GM12878 (cell line): ENCODE measurements at regions not wholly inside any gene's neighbourhood (a gene's known extent, or its start where the extent isn't known, plus 50 kb on each side); places are given as distances from the start of the nearest gene placed in this dataset.

Experiments
- ATAC-seq: fragments of 200-7000 bp; cut with Tn5 transposase; 3 replicates; pipeline ENCODE4 v1.9.1; 2020; ENCODE audit warnings: mild to moderate bottlenecking, moderate library complexity
- BruUV-seq: library from RNA; stranded (reverse); fragments of 400-500 nt; replicated peaks from 2 replicates; lab custom pipeline; 2021; lab: Mats Ljungman, UMichigan
- CTCF ChIA-PET: fragments of 300-600 bp; sonication (Branson Sonifier 250); formaldehyde crosslinking; extraction: SDS; loops from one replicate; lab custom pipeline; 2021; ENCODE audit warnings: inconsistent platforms; lab: Yijun Ruan, JAX
- POLR2A ChIA-PET: fragments of 350-600 bp; formaldehyde crosslinking; extraction: SDS; loops from one replicate; lab custom pipeline; 2021; ENCODE audit warnings: inconsistent platforms; lab: Charles Lee
- RAD21 ChIA-PET: fragments of 300-600 bp; sonication (Branson Sonifier 250); formaldehyde crosslinking; loops from one replicate; lab custom pipeline; 2023; ENCODE audit warnings: antibody characterized with exemption; ENCODE audit not compliant: unreplicated experiment; lab: Charles Lee
- SMC1A ChIA-PET: fragments of 300-600 bp; sonication (Branson Sonifier 250); formaldehyde crosslinking; loops from one replicate; lab custom pipeline; 2023; ENCODE audit not compliant: unreplicated experiment, uncharacterized antibody; lab: Charles Lee
- DNase-seq: peaks from one replicate; pipeline ENCODE4 v3.0.0-alpha.2; 2011; ENCODE audit warnings: low read depth, low spot score
- FAIRE-seq: peaks from 3 replicates; lab custom pipeline; 2011; peaks lifted over from hg19 to GRCh38; lab: Jason Lieb, UNC
- H2AFZ ChIP-seq: 2 replicates; pipeline ENCODE4 v1.6.0; 2011; ENCODE audit warnings: low read depth, low read length, control low read depth; ENCODE audit not compliant: control insufficient read depth
- H3K27ac ChIP-seq: 2 replicates; pipeline ENCODE4 v1.5.1; 2011; ENCODE audit warnings: control low read depth; ENCODE audit not compliant: control insufficient read depth, insufficient read depth
- H3K27me3 ChIP-seq, 2 experiments: replicated peaks in 1 of 2; 2 replicates each; pipeline versions ENCODE4 v1.6.0 to v1.6.1; 2011; ENCODE audit warnings: low read length in 1 of 2; ENCODE audit not compliant: control insufficient read depth in 2 of 2, insufficient read depth in 2 of 2
- H3K36me3 ChIP-seq, 2 experiments: 2 replicates each; pipeline ENCODE4 v1.5.1; 2011; ENCODE audit warnings: low read length in 1 of 2; ENCODE audit not compliant: control insufficient read depth in 2 of 2, insufficient read depth in 2 of 2
- H3K4me1 ChIP-seq: 2 replicates; pipeline ENCODE4 v1.6.1; 2011; ENCODE audit warnings: mild to moderate bottlenecking, low read length, moderate library complexity, mixed read lengths; ENCODE audit not compliant: control insufficient read depth, insufficient read depth
- H3K4me2 ChIP-seq: 2 replicates; pipeline ENCODE4 v1.6.0; 2011; ENCODE audit warnings: control low read depth; ENCODE audit not compliant: control insufficient read depth, insufficient read depth
- H3K4me3 ChIP-seq: fragments of 200-600 bp; sonication (generic); 2 replicates; pipeline ENCODE4 v1.5.1; 2016
- H3K79me2 ChIP-seq: 2 replicates; pipeline ENCODE4 v1.6.0; 2011; ENCODE audit warnings: low read length; ENCODE audit not compliant: control insufficient read depth, insufficient read depth
- H3K9ac ChIP-seq: 2 replicates; pipeline ENCODE4 v1.8.0; 2011; ENCODE audit warnings: low read length, control low read depth, mixed read lengths; ENCODE audit not compliant: control insufficient read depth, insufficient read depth
- H3K9me3 ChIP-seq: replicated peaks from 3 replicates; pipeline ENCODE4 v1.5.1; 2011; ENCODE audit warnings: mild to moderate bottlenecking, low read length; ENCODE audit not compliant: control insufficient read depth, insufficient read depth
- H4K20me1 ChIP-seq: 2 replicates; pipeline ENCODE4 v1.6.0; 2011; ENCODE audit not compliant: control insufficient read depth, insufficient read depth
- CTCF ChIP-seq, 3 experiments: IDR thresholded peaks in 2 of 3; conservative IDR thresholded peaks in 1 of 3; 2 replicates each; pipeline ENCODE4 v1.5.1; 2011; ENCODE audit warnings: low read depth in 3 of 3, low read length in 3 of 3, mild to moderate bottlenecking in 3 of 3, control low read depth in 2 of 3, moderate library complexity in 2 of 3, inconsistent platforms in 1 of 3, mixed read lengths in 1 of 3; ENCODE audit not compliant: control insufficient read depth in 2 of 3, insufficient read depth in 1 of 3; ENCODE audit errors: extremely low read depth in 1 of 3
- HDGF ChIP-seq: fragments of 450-650 bp; IDR thresholded peaks from 2 replicates; pipeline ENCODE4 v1.6.1; 2016; ENCODE audit warnings: antibody characterized with exemption
- MEF2A ChIP-seq: IDR thresholded peaks from 2 replicates; pipeline ENCODE4 v1.6.1; 2011; ENCODE audit warnings: low read depth, mild to moderate bottlenecking, low read length, moderate library complexity; ENCODE audit not compliant: insufficient read depth
- NFIC ChIP-seq: IDR thresholded peaks from 2 replicates; pipeline ENCODE4 v1.6.1; 2012; ENCODE audit warnings: low read depth, mild to moderate bottlenecking, inconsistent platforms, low read length, moderate library complexity
- NR2C1 ChIP-seq: fragments of 450-650 bp; IDR thresholded peaks from 2 replicates; pipeline ENCODE4 v1.6.1; 2017; ENCODE audit warnings: antibody characterized with exemption, mild to moderate bottlenecking, moderate library complexity
- PML ChIP-seq: IDR thresholded peaks from 2 replicates; pipeline ENCODE4 v1.6.1; 2012; ENCODE audit warnings: low read length, inconsistent platforms
- SP1 ChIP-seq: IDR thresholded peaks from one replicate; pipeline ENCODE4 v1.6.1; 2011; ENCODE audit warnings: low read depth, low read length
- STAT3 ChIP-seq: IDR thresholded peaks from 2 replicates; pipeline ENCODE4 v1.6.1; 2011; ENCODE audit warnings: low read depth, low read length, improper control_type of control experiment
- TBL1XR1 ChIP-seq: IDR thresholded peaks from 2 replicates; pipeline ENCODE4 v1.6.1; 2012; ENCODE audit warnings: low read depth, low read length, improper control_type of control experiment
- ZNF24 ChIP-seq: fragments of 450-650 bp; IDR thresholded peaks from 2 replicates; pipeline ENCODE4 v1.6.1; 2017; ENCODE audit warnings: antibody characterized with exemption, mild to moderate bottlenecking
- WGBS: methylation state at CpG from one replicate; pipeline ENCODE4 v1.1.6; 2016; ENCODE audit warnings: low lambda C conversion rate; ENCODE audit not compliant: insufficient replicate concordance, insufficient coverage; ENCODE audit errors: missing lambda C conversion rate; 5-methylcytosine and 5-hydroxymethylcytosine counted together
- in situ Hi-C: fragments of 300-500 bp; cut with MboI; formaldehyde crosslinking; loops from 9 replicates; pipeline ENCODE4 v1.14.3; 2018; ENCODE audit warnings: mixed read lengths
- intact Hi-C: fragments of 100-400 bp; cut with micrococcal nuclease; formaldehyde crosslinking; loops from one replicate; pipeline ENCODE4 v1.14.2; 2022; ENCODE audit not compliant: unreplicated experiment
- TF ChIP-seq, protein P1 (sequence below): fragments of 450-650 bp; IDR thresholded peaks from 2 replicates; pipeline ENCODE4 v1.6.1; 2016; ENCODE audit warnings: mild to moderate bottlenecking

GRCh38 chr5:7073666-7074065 is 322.3 kb upstream of the ADCY2 start:
- no peak for FAIRE-seq

More at GRCh38 chr5:7073666-7074065, 322.3 kb upstream of the ADCY2 start:
- no peaks in the 10 kb centered on the region for H3K4me1 ChIP-seq
- H3K9ac ChIP-seq = no peak overlapping the region
- no peak for DNase-seq
- H3K9me3 ChIP-seq = no peaks in the 10 kb centered on the region
- no peaks in the 10 kb centered on the region for H3K27me3 ChIP-seq
- H4K20me1 ChIP-seq = no peaks in the 10 kb centered on the region
- no TSS peak for BruUV-seq
- no peaks in the 10 kb centered on the region for H3K36me3 ChIP-seq
- intact Hi-C loops (loop anchor here (10.0 kb wide), 1 partner anchor 681 kb away; no protein-coding TSS in a partner anchor), in situ Hi-C loops (no loop called here)
- H3K27ac ChIP-seq = no peak overlapping the region
- WGBS = 3% methylated on average over 6 of the region's 6 CpGs
- ChIA-PET SMC1A (no interaction called here), CTCF (no interaction called here), POLR2A (no interaction called here), RAD21 (no interaction called here)
- H3K4me2 ChIP-seq = no peak overlapping the region
- no peaks in the 10 kb centered on the region for H3K79me2 ChIP-seq
- no peak overlapping the region for H3K4me3 ChIP-seq
- TF ChIP-seq HDGF = no peak
- no peak for TF ChIP-seq TBL1XR1
- TF ChIP-seq ZNF24 = no peak
- no peak for TF ChIP-seq STAT3
- TF ChIP-seq, protein P1, sequence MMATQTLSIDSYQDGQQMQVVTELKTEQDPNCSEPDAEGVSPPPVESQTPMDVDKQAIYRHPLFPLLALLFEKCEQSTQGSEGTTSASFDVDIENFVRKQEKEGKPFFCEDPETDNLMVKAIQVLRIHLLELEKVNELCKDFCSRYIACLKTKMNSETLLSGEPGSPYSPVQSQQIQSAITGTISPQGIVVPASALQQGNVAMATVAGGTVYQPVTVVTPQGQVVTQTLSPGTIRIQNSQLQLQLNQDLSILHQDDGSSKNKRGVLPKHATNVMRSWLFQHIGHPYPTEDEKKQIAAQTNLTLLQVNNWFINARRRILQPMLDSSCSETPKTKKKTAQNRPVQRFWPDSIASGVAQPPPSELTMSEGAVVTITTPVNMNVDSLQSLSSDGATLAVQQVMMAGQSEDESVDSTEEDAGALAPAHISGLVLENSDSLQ = no peak
- no peak for TF ChIP-seq SP1
- TF ChIP-seq CTCF (IDR thresholded peaks at IDR 0.05 in 2 of 3, conservative IDR thresholded peaks at IDR 0.05 in 1 of 3; ENCODE audit: control insufficient read depth in 2 of 3, extremely low read depth in 1 of 3, insufficient read depth in 1 of 3, low read depth in 3 of 3, low read length in 3 of 3) = no peak
- no peak for TF ChIP-seq MEF2A
- no peak for TF ChIP-seq NFIC
- no peak for TF ChIP-seq NR2C1
- TF ChIP-seq PML = no peak
- H2AFZ ChIP-seq = no peak overlapping the region
- ATAC-seq = no peak
